ENCODE measurements at regions not wholly inside any gene's neighbourhood (a gene's known extent, or its start where the extent isn't known, plus 50 kb on each side); places are given as distances from the start of the nearest gene placed in this dataset.
"Not testable (repeated sequence)": the region's sequence is repeated elsewhere in the genome, so short reads cannot be mapped to it uniquely, and the experiment has no call there.

- no peak for ATAC-seq
- no peak for TF ChIP-seq TCF4 (CRISPR knock-in tag; IDR thresholded peaks at IDR 0.05; ENCODE audit: borderline replicate concordance)
- TF ChIP-seq BACH2 (CRISPR knock-in tag; IDR thresholded peaks at IDR 0.05; ENCODE audit: borderline replicate concordance): no peak
- no peak for TF ChIP-seq TOX (CRISPR knock-in tag; IDR thresholded peaks at IDR 0.05; ENCODE audit: borderline replicate concordance)
- no peak for TF ChIP-seq CSRNP3 (CRISPR knock-in tag; IDR thresholded peaks at IDR 0.05)
- no peak for TF ChIP-seq ZFP30 (CRISPR knock-in tag; IDR thresholded peaks at IDR 0.05)
- TF ChIP-seq OSR1 (CRISPR knock-in tag; IDR thresholded peaks at IDR 0.05): no peak
- no peak for TF ChIP-seq ZNF8 (CRISPR knock-in tag; IDR thresholded peaks at IDR 0.05)
- TF ChIP-seq RARB (CRISPR knock-in tag; IDR thresholded peaks at IDR 0.05): no peak
- TF ChIP-seq ESRRG (CRISPR knock-in tag; IDR thresholded peaks at IDR 0.05): no peak
- no peak for TF ChIP-seq CSDC2 (CRISPR knock-in tag; IDR thresholded peaks at IDR 0.05)
- no peak for TF ChIP-seq ZNF70 (CRISPR knock-in tag; IDR thresholded peaks at IDR 0.05)
- TF ChIP-seq POU6F1 (CRISPR knock-in tag; IDR thresholded peaks at IDR 0.05; ENCODE audit: borderline replicate concordance, low read depth): no peak
- no peak for TF ChIP-seq CREB5 (CRISPR knock-in tag; IDR thresholded peaks at IDR 0.05; ENCODE audit: low read depth)
- TF ChIP-seq ZNF565 (CRISPR knock-in tag; conservative IDR thresholded peaks at IDR 0.05; ENCODE audit: low read depth): no peak
- TF ChIP-seq GLIS3 (CRISPR knock-in tag; IDR thresholded peaks at IDR 0.05): no peak
- TF ChIP-seq ARNTL (CRISPR knock-in tag; IDR thresholded peaks at IDR 0.05; ENCODE audit: borderline replicate concordance, low read depth): no peak
- TF ChIP-seq SNAI2 (CRISPR knock-in tag; IDR thresholded peaks at IDR 0.05): no peak
Observed at GRCh38 chr4:184913356-184914143, 87.8 kb upstream of the ACSL1 start.

GRCh38 chr4:184918799-184919198 lies 93.0 kb upstream of the ACSL1 start:
- ATAC-seq: not testable (repeated sequence)

GRCh38 chr4:184921456-184921855 lies 95.7 kb upstream of the ACSL1 start:
- TF ChIP-seq BACH2 (CRISPR knock-in tag; IDR thresholded peaks at IDR 0.05; ENCODE audit: borderline replicate concordance) (no peak), TOX (CRISPR knock-in tag; IDR thresholded peaks at IDR 0.05; ENCODE audit: borderline replicate concordance) (no peak), ZC3H10 (CRISPR knock-in tag; IDR thresholded peaks at IDR 0.05) (no peak), TCF4 (CRISPR knock-in tag; IDR thresholded peaks at IDR 0.05; ENCODE audit: borderline replicate concordance) (no peak), ISL1 (CRISPR knock-in tag; IDR thresholded peaks at IDR 0.05) (no peak), CSRNP3 (CRISPR knock-in tag; IDR thresholded peaks at IDR 0.05) (no peak), ZNF8 (CRISPR knock-in tag; IDR thresholded peaks at IDR 0.05) (no peak), POU6F1 (CRISPR knock-in tag; IDR thresholded peaks at IDR 0.05; ENCODE audit: borderline replicate concordance, low read depth) (no peak), ESRRG (CRISPR knock-in tag; IDR thresholded peaks at IDR 0.05) (no peak), ZNF565 (CRISPR knock-in tag; conservative IDR thresholded peaks at IDR 0.05; ENCODE audit: low read depth) (no peak), CSDC2 (CRISPR knock-in tag; IDR thresholded peaks at IDR 0.05) (no peak), ZNF70 (CRISPR knock-in tag; IDR thresholded peaks at IDR 0.05) (no peak), PPARA (CRISPR knock-in tag; IDR thresholded peaks at IDR 0.05; ENCODE audit: borderline replicate concordance) (no peak), GLIS3 (CRISPR knock-in tag; IDR thresholded peaks at IDR 0.05) (no peak), PATZ1 (CRISPR knock-in tag; IDR thresholded peaks at IDR 0.05; ENCODE audit: borderline replicate concordance) (no peak), ZFP3 (CRISPR knock-in tag; IDR thresholded peaks at IDR 0.05) (no peak), CREB5 (CRISPR knock-in tag; IDR thresholded peaks at IDR 0.05; ENCODE audit: low read depth) (no peak), ZFP30 (CRISPR knock-in tag; IDR thresholded peaks at IDR 0.05) (no peak), SNAI2 (CRISPR knock-in tag; IDR thresholded peaks at IDR 0.05) (no peak), ARNTL (CRISPR knock-in tag; IDR thresholded peaks at IDR 0.05; ENCODE audit: borderline replicate concordance, low read depth) (no peak)

More at GRCh38 chr4:184921456-184921855, 95.7 kb upstream of the ACSL1 start:
- no peak for ATAC-seq

Measured in SK-N-SH treated with all-trans-retinoic acid at 6 μM for 48 hours (cell line).